ENCODE measurements at regions not wholly inside any gene's neighbourhood (a gene's known extent, or its start where the extent isn't known, plus 50 kb on each side); places are given as distances from the start of the nearest gene placed in this dataset.

- no peak for TF ChIP-seq POLR2A (IDR thresholded peaks at IDR 0.05; ENCODE audit: low read length)
- TF ChIP-seq GATA1 (IDR thresholded peaks at IDR 0.05; ENCODE audit: low read depth, low read length) = no peak
- DNase-seq = no peak
Observed at GRCh38 chr2:238502088-238502810, 75.5 kb downstream of the ASB1 start.

DNA sequence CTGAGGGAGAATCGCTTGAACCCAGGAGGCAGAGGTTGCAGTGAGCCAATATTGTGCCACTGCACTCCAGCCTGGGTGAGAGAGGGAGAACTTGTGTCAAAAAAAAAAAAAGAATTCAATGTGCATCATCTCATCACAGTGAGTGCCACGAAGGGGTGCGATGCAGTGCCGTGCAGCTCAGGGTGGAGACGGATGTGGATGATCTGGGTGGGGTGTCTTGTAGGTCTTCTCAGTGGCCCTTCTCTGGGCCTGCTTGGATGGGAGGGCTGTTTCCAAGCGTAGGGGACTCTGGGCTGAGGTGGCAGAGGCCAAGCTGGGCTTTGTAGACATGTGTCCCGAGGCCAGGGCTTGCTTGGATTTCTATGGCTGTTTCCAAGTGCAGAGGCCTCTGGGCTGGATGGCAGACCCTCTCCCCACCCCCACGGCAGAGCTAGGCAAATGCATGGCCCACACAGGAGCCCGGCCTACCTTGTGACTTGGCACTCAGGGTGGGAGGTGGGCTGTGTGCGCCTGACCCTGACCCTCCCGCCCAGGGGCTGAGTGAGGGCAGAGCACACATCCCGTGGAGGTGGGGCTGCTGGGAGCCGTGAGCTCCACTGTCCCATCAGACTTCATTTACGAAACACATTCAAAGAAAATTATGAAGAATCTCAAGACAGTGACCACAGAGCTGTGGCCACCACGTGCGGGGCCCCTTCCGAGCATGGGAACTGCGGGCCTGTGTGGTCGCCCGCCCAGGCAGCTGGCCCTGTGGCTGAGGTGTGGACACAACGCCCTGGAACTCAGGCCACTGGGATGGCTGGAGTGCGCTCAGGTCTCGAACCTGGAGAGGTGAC is 76.4 kb downstream of the ASB1 start:
- no peak for DNase-seq
- no peak for TF ChIP-seq POLR2A (IDR thresholded peaks at IDR 0.05; ENCODE audit: low read length)
- no peak for TF ChIP-seq GATA1 (IDR thresholded peaks at IDR 0.05; ENCODE audit: low read depth, low read length)

DNA sequence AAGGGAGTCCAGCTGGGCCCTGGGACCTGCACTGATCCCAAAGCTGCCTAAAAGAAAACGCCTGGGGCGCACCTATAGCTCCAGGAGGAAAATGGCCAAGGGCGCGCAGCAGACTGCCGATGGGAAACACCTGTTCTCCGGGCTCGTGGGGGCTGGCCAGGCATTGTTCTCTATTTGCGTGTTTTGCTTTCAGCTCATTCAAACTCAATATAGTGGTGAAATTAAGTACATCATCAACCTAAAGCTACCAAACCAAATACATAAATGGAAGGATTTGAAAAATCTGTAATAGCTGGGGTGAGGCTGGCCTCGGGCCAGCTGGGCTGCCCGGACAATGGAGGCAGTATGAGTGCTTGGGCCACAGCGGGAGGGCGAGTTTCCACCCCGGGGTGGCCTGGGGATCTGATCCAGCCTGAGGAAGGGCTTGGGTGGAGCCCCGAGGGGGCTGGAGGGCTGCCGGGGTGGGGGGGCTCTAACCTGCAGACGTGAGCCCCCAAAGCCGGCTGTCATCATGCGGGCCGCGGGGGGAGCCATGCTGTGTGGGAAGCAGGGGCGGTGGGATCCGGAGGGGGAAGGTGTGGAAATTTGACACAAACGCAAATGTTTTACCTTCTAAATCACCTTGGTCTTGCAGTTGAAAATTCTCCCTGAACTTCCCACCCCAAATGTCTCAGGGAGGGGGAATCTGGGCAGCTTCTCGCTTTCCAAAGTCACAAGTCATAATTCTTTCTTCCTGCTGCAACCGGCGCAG is 77.6 kb downstream of the ASB1 start:
- TF ChIP-seq GATA1 (IDR thresholded peaks at IDR 0.05; ENCODE audit: low read depth, low read length) (no peak), POLR2A (IDR thresholded peaks at IDR 0.05; ENCODE audit: low read length) (no peak)

GRCh38 chr2:238505119-238505891 is 78.6 kb downstream of the ASB1 start:
- DNase-seq = no peak
- TF ChIP-seq GATA1 (IDR thresholded peaks at IDR 0.05; ENCODE audit: low read depth, low read length) = no peak
- no peak for TF ChIP-seq POLR2A (IDR thresholded peaks at IDR 0.05; ENCODE audit: low read length)

More for the DNA sequence above, 77.6 kb downstream of the ASB1 start:
- no peak for DNase-seq

DNA sequence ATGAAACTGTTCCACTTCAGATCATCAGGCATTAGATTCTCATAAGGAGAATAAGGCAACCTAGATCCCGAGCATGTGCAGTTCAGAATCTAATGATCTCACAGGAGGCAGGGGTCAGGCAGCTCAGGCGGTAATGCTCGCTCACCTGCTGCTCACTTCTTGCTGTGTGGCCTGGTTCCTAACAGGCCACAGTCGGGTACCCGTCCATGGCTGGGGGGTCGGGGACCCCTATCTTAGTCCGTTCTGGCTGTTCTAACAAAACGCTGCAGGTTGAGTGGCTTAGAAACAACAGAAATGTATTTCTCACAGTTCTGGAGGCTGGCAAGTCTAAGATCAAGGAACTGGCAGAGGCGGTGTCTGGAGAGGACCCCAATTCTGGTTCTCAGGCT is 79.2 kb downstream of the ASB1 start:
- DNase-seq = no peak
- no peak for TF ChIP-seq GATA1 (IDR thresholded peaks at IDR 0.05; ENCODE audit: low read depth, low read length)
- no peak for TF ChIP-seq POLR2A (IDR thresholded peaks at IDR 0.05; ENCODE audit: low read length)

GRCh38 chr2:238506371-238507068 is 79.8 kb downstream of the ASB1 start:
- TF ChIP-seq GATA1 (IDR thresholded peaks at IDR 0.05; ENCODE audit: low read depth, low read length) = no peak
- TF ChIP-seq POLR2A (IDR thresholded peaks at IDR 0.05; ENCODE audit: low read length) = no peak
- DNase-seq = no peak

DNA sequence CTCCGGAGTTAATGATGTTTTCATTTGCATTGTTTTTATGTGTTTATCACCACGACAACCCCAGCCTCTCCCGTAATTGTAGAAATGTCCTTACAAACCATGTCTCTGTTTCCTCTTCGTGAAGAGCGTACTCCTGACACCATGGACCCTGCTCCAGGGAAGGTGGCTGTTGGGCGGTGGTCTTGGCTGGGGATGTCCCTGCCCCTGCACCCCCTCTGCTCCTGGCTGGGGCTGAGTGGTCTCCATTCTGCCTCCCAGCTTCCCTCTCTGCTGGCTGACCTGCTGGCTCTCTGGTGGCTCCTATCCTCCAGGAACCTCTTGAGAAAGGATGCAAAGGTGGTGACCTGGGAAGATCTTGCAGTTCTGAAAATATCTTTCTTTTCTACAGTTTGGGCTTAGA is 81.1 kb downstream of the ASB1 start:
- DNase-seq = no peak
- TF ChIP-seq GATA1 (IDR thresholded peaks at IDR 0.05; ENCODE audit: low read depth, low read length) (no peak), POLR2A (IDR thresholded peaks at IDR 0.05; ENCODE audit: low read length) (no peak)

- no peak for TF ChIP-seq POLR2A (IDR thresholded peaks at IDR 0.05; ENCODE audit: low read length)
- TF ChIP-seq GATA1 (IDR thresholded peaks at IDR 0.05; ENCODE audit: low read depth, low read length) = no peak
- no peak for DNase-seq
Observed at GRCh38 chr2:238509151-238509835, 82.6 kb downstream of the ASB1 start.

GRCh38 chr2:238509903-238510302 is 83.2 kb downstream of the ASB1 start:
- DNase-seq = no peak
- TF ChIP-seq GATA1 (IDR thresholded peaks at IDR 0.05; ENCODE audit: low read depth, low read length) (no peak), POLR2A (IDR thresholded peaks at IDR 0.05; ENCODE audit: low read length) (no peak)

DNA sequence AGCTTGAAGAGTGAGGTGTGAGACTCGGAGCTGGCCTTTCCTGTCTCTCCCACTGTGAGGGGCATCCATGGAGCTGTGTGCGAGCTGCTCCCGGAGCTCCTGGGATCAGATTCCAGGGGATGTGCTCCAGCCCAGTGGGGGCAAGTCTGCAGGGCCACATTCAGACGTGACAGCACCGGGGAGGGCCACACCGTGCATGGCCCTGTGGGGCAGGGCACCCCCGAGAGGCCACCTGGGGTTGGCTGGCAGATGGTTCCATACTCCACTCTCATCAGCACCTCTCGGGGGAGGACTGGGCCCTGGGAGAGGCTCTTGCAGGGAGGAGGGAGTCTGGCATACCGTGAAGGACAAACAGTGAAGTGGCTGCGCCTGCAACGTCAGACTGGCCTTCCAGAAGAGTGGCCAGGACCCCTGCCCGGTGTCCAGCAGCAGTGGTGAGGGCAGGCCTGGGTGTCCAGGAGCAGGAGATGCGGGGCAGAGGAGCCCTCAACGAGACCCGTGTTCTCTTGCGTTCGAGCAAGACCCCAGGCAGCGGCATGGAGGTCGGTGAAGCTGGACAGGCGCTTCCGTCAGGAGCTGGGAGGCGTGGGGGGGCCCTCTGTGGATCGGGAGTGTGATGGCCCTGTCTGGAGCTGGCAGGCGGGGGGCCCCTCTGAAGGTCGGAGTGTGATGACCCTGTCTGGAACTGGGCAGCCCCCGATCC is 84.3 kb downstream of the ASB1 start:
- TF ChIP-seq GATA1 (IDR thresholded peaks at IDR 0.05; ENCODE audit: low read depth, low read length) (no peak), POLR2A (IDR thresholded peaks at IDR 0.05; ENCODE audit: low read length) (no peak)
- no peak for DNase-seq

DNA sequence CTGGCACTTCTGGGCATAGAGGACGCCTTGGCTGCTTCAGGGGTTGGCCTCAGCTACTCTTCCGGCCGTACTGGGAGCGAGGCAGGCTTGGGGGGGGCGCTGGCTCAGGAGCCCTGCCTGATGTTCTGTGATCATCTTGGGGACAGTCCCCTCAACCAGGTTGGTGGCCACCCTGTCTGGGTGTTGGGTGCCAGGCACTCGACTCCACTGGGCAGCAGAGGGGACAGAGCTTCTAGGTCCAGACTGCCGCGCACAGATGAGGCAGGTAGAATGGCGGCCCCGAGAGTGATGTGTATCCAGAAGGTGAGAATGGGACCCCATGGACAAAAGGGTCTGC is 84.9 kb downstream of the ASB1 start:
- TF ChIP-seq POLR2A (IDR thresholded peaks at IDR 0.05; ENCODE audit: low read length) (no peak), GATA1 (IDR thresholded peaks at IDR 0.05; ENCODE audit: low read depth, low read length) (no peak)
- DNase-seq = no peak
